K562 (cell line): ENCODE measurements at regions not wholly inside any gene's neighbourhood (a gene's known extent, or its start where the extent isn't known, plus 50 kb on each side); places are given as distances from the start of the nearest gene placed in this dataset.

Experiments
- AFF4 ChIP-seq: sonication (generic); formaldehyde crosslinking; IDR thresholded peaks from 2 replicates; pipeline ENCODE4 v1.8.0; 2023; ENCODE audit warnings: mild to moderate bottlenecking, missing genetic modification reagents
- ARID4B ChIP-seq: sonication (generic); formaldehyde crosslinking; IDR thresholded peaks from 2 replicates; pipeline ENCODE4 v1.8.0; 2022; ENCODE audit warnings: mild to moderate bottlenecking, missing genetic modification reagents
- COPS2 ChIP-seq: fragments of 450-650 bp; conservative IDR thresholded peaks from 2 replicates; pipeline ENCODE4 v1.6.1; 2016; ENCODE audit warnings: mild to moderate bottlenecking, moderate library complexity
- CXXC5 ChIP-seq: fragments of 250-450 bp; sonication (Bioruptor Pico); IDR thresholded peaks from 2 replicates; pipeline ENCODE4 v1.8.0; 2022; ENCODE audit warnings: inconsistent platforms, mild to moderate bottlenecking, moderate library complexity
- HES1 ChIP-seq: fragments of 450-650 bp; IDR thresholded peaks from 2 replicates; pipeline ENCODE4 v1.6.1; 2016; ENCODE audit warnings: low read depth, mild to moderate bottlenecking, moderate library complexity
- ID3 ChIP-seq, 2 experiments: fragments of 250-450 bp in 1 of 2; fragments of 450-650 bp in 1 of 2; sonication (Bioruptor Pico) in 1 of 2; IDR thresholded peaks; 2 replicates each; pipeline versions ENCODE4 v1.6.1 to v1.8.0; 2016 to 2021; ENCODE audit warnings: mild to moderate bottlenecking in 2 of 2, moderate library complexity in 2 of 2, missing compliant biosample characterization in 1 of 2, missing genetic modification characterization in 1 of 2
- KLF16 ChIP-seq: IDR thresholded peaks from 2 replicates; pipeline ENCODE4 v1.6.1; 2016; ENCODE audit warnings: antibody characterized with exemption
- MLLT1 ChIP-seq, 2 experiments: fragments of 450-650 bp; IDR thresholded peaks; 2 replicates each; pipeline ENCODE4 v1.6.1; 2016
- MTA3 ChIP-seq: fragments of 450-650 bp; formaldehyde crosslinking; IDR thresholded peaks from 2 replicates; pipeline ENCODE4 v1.6.1; 2017; ENCODE audit warnings: mild to moderate bottlenecking, borderline replicate concordance
- MYC ChIP-seq, 2 experiments: fragments of 250-450 bp in 1 of 2; sonication (Bioruptor Pico) in 1 of 2; IDR thresholded peaks; 2 replicates each; pipeline versions ENCODE4 v1.5.1 to v1.6.1; 2012 to 2021; ENCODE audit warnings: low read depth in 2 of 2, borderline replicate concordance in 1 of 2, improper control_type of control experiment in 1 of 2, low read length in 1 of 2, mild to moderate bottlenecking in 1 of 2, moderate library complexity in 1 of 2
- SIN3A ChIP-seq, 2 experiments: fragments of 150-350 bp in 1 of 2; IDR thresholded peaks; 2 replicates each; pipeline ENCODE4 v1.6.1; 2011 to 2016; ENCODE audit warnings: borderline replicate concordance in 2 of 2, low read depth in 2 of 2, low read length in 2 of 2, mild to moderate bottlenecking in 2 of 2, moderate library complexity in 2 of 2; ENCODE audit not compliant: control insufficient read depth in 1 of 2
- TRIM28 ChIP-seq: fragments of 450-650 bp; IDR thresholded peaks from 2 replicates; pipeline ENCODE4 v1.6.1; 2017
- XRCC4 ChIP-seq: IDR thresholded peaks from one replicate; pipeline ENCODE4 v1.6.1; 2011; ENCODE audit not compliant: insufficient read depth, insufficient read length; ENCODE audit errors: extremely low read depth

- TF ChIP-seq MLLT1 (IDR thresholded peaks at IDR 0.05) (no peak), MYC (IDR thresholded peaks at IDR 0.05; ENCODE audit: low read depth, low read length) (no peak), MYC (CRISPR knock-in tag; IDR thresholded peaks at IDR 0.05; ENCODE audit: borderline replicate concordance, low read depth) (no peak), CXXC5 (peak; percentile 6; the same call in 1 of the 2 replicates), HES1 (no peak), KLF16 (peak; percentile 63; the same call in 1 of the 2 replicates), ID3 (CRISPR knock-in tag; IDR thresholded peaks at IDR 0.05) (no peak), ID3 (tag; IDR thresholded peaks at IDR 0.05) (no peak), ARID4B (CRISPR knock-in tag) (no peak), MTA3 (0 out of 2 replicates have a peak, but pooled peaks have one; percentile 19), COPS2 (no peak), SIN3A (IDR thresholded peaks at IDR 0.05; ENCODE audit: borderline replicate concordance in 2 of 2, control insufficient read depth in 1 of 2, low read depth in 2 of 2, low read length in 2 of 2) (peak in 1 of 2 experiments; percentile 7; a peak in 1 of 4 replicates), TRIM28 (peak; percentile 55; the same call in 1 of the 2 replicates), AFF4 (CRISPR knock-in tag) (no peak), XRCC4 (no peak)
Measured at GRCh38 chr6:27752038-27752885, 159.9 kb downstream of the OR2B2 start (continued).
